ENCODE measurements at regions not wholly inside any gene's neighbourhood (a gene's known extent, or its start where the extent isn't known, plus 50 kb on each side); places are given as distances from the start of the nearest gene placed in this dataset.
"Not testable (repeated sequence)": the region's sequence is repeated elsewhere in the genome, so short reads cannot be mapped to it uniquely, and the experiment has no call there.

GRCh38 chr22:44619560-44620128, 82.4 kb upstream of the PRR5 start:
- not testable (repeated sequence) for TF ChIP-seq EZH2 (IDR thresholded peaks at IDR 0.05; ENCODE audit: borderline replicate concordance, low read depth, low read length, poor library complexity, severe bottlenecking); CTCF (conservative IDR thresholded peaks at IDR 0.05; ENCODE audit: low read depth, low read length)

Data from A673 (cell line).